ENCODE measurements at regions not wholly inside any gene's neighbourhood (a gene's known extent, or its start where the extent isn't known, plus 50 kb on each side); places are given as distances from the start of the nearest gene placed in this dataset.

DNA sequence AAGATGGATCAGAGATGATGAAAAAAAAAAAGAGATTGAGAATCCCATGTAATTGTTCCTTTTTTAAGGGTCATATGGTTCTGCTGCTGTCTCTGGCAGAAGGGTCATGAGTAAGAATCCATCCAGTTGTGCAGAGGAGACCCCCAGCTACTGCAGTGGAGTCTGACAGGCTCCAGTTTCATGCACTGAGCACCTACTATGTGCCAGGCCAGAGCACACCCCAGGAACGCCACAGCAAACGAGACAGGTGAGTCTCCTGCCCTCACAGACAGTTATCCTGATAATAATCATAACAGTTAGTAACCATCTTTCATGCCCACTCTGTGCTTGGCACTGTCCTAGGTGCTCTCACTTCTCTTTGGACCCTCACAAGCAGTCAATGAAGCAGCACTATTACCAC, 420.0 kb downstream of the MATN1 start:
- no peak for DNase-seq (ENCODE audit: low read depth in 1 of 2, low spot score in 1 of 2)

DNA sequence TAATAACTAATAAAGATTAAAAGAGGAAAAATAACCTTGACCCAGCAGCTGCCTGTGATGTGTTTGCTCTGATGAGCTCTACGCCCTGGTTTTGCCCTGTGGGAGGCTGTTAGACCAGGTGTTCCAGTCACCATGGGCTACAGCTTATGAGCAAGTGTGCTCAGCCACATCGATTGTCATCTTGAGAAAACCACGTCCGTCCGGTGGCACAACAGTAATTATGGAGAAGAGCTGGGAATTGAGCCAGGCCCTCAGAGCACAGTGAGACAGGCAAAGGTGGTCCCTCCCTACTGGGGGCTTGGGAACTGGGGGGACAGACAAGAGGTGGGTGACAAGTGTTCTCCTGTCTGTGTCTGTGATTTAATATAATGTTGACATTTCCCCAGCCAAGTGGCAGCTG, 420.5 kb downstream of the MATN1 start:
- no peak for DNase-seq (ENCODE audit: low read depth in 1 of 2, low spot score in 1 of 2)

- DNase-seq (ENCODE audit: low read depth in 1 of 2, low spot score in 1 of 2) = no peak
Observed at GRCh38 chr1:30300669-30301068, 422.7 kb downstream of the MATN1 start.

- no peak for DNase-seq (ENCODE audit: low read depth in 1 of 2, low spot score in 1 of 2)
Observed at GRCh38 chr1:30299393-30299792, 424.0 kb downstream of the MATN1 start.

GRCh38 chr1:30295674-30296073, 427.7 kb downstream of the MATN1 start:
- no peak for DNase-seq (ENCODE audit: low read depth in 1 of 2, low spot score in 1 of 2)

DNA sequence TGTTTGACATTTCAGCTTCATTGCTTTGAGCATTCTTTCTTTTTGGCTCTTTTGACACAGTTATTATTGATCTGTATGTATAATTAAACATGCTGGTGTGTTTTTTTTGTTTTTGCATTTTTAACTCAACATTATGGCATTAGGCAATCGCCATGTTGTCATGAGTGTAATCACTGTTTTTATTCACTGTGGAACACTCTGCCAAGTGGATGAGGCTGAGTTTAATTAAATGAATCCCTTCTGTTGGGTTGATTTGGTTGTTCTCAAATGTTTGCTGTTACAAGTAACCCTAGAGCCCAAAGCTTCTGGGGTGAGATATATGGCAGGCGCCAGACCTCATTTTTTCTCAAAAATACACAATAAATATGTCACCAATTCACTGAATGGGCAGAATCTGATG, 428.1 kb downstream of the MATN1 start:
- no peak for DNase-seq (ENCODE audit: low read depth in 1 of 2, low spot score in 1 of 2)

DNA sequence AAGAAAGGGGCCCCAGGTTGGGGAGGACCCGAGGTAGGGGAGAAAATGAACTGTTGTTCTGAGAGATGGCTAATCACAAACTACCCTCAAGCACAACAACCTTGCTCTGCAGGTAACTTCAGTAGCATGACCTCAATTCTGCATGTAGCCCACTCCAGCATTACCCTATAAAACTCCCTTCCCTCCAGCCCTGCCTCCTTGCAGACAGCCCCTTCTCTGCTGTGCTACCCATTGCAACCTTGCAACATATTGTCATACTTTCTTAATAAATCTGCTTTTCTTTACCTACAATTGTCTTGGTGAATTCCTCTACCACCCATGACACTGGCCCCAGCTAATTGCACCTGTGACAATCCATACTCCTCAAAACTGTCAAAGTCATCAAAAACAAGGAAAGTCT, 428.9 kb downstream of the MATN1 start:
- no peak for DNase-seq (ENCODE audit: low read depth in 1 of 2, low spot score in 1 of 2)

DNA sequence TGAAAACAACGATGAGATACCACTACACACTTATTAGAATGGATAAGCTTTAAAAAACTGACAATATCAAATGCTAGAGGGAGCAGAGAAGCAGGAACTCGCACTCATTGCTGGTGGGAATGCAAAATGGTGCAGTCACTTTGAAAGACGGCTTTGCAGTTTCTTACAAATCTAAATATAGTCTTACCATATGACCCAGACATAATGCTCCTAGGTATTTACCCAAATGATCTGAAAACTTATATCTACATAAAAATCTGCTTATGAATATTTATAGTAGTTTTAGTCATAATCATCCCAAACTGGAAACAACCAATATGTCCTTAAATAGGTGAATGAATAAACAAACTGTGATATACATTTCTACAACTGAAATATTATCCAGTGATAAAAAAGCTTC, 430.9 kb downstream of the MATN1 start:
- DNase-seq (ENCODE audit: low read depth in 1 of 2, low spot score in 1 of 2) = no peak

- DNase-seq (ENCODE audit: low read depth in 1 of 2, low spot score in 1 of 2) = no peak
Observed at GRCh38 chr1:30291526-30291925, 431.9 kb downstream of the MATN1 start.

DNA sequence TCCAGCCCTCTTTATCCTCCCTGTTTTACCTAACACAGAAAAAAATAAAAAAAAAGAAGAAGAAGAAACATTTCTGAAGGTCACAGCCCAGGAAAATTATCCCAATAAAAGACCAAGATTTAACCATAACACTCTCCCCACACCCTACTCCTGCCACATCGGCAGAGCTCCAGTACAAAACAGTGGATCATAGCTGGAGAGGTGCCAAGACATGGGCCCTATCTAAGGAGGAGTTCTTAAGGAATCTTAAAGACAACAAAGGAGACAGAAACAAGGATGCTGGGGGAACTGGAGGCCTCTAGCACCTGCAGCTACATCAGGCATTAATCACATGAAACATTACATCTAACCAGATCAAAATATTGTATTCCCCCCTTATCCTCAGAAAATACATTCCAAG, 432.8 kb downstream of the MATN1 start:
- no peak for DNase-seq (ENCODE audit: low read depth in 1 of 2, low spot score in 1 of 2)

GRCh38 chr1:30287976-30288375, 435.4 kb downstream of the MATN1 start:
- no peak for DNase-seq (ENCODE audit: low read depth in 1 of 2, low spot score in 1 of 2)

DNA sequence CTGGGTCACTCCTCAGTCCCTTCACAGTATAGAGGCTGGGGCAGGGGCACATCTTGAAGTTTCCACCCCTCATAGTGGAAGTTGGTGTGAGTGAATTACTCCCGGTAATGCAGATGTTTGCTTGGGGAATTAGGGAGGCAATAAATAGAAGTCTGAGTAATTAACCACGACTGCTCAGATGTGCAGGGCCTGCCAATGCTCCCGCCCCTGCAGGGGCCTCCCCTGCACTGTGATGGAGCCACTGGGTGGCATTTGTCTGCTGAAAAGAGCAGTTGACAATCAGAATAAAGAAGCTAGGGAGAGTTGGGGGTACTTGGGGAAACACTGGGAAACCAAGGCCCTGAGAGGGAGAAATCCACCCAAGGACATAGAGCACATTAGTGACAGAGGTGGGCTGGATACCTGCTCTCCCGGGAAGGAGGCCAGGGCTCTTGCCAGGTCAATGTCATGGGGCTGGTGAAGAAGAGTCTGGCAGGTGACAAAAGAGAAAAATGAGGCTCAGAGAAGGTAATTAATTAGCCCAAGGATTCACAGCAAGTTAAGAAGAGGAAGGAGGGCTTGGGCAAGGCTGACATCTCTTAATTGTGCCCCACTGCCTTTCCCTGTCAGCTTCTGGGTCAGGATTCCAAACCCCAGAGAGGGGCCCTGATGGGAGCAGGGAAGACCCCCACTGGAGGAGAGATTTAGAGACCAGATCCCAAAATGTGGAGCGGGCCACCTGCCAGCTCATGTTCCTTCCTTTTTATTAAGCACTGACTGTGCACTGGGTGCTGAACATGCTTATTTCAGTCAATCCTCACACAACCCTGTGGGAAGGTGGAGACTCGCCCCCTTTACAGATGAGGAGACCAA, 436.2 kb downstream of the MATN1 start:
- DNase-seq (ENCODE audit: low read depth in 1 of 2, low spot score in 1 of 2) = no peak

GRCh38 chr1:30286241-30286987, 437.0 kb downstream of the MATN1 start:
- DNase-seq (ENCODE audit: low read depth in 1 of 2, low spot score in 1 of 2) = no peak

- no peak for DNase-seq (ENCODE audit: low read depth in 1 of 2, low spot score in 1 of 2)
Observed at GRCh38 chr1:30285501-30285932, 437.9 kb downstream of the MATN1 start.

- no peak for DNase-seq (ENCODE audit: low read depth in 1 of 2, low spot score in 1 of 2)
Observed at GRCh38 chr1:30284728-30285475, 438.5 kb downstream of the MATN1 start.

- DNase-seq (ENCODE audit: low read depth in 1 of 2, low spot score in 1 of 2) = no peak
Observed at GRCh38 chr1:30284226-30284625, 439.2 kb downstream of the MATN1 start.

GRCh38 chr1:30283199-30283962, 440.0 kb downstream of the MATN1 start:
- DNase-seq (ENCODE audit: low read depth in 1 of 2, low spot score in 1 of 2) = no peak

DNA sequence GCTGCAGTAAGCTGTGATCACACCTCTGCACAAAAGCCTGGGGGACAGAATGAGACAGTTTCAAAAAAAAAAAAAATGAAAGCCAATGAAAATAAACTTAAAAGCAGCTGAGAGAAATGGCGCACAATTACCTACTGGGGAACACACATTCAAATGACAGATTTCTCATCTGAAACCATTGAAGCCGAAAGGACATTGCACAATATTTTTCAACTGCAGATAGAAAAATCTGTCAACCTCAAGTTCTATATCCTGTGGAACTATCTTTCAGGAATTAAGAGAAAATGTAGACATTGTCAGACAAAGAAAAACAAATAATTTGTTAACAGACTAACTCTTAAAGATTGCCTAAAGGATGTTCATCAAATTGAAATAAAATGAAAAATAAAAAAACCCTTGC, 442.8 kb downstream of the MATN1 start:
- DNase-seq (ENCODE audit: low read depth in 1 of 2, low spot score in 1 of 2) = no peak

DNA sequence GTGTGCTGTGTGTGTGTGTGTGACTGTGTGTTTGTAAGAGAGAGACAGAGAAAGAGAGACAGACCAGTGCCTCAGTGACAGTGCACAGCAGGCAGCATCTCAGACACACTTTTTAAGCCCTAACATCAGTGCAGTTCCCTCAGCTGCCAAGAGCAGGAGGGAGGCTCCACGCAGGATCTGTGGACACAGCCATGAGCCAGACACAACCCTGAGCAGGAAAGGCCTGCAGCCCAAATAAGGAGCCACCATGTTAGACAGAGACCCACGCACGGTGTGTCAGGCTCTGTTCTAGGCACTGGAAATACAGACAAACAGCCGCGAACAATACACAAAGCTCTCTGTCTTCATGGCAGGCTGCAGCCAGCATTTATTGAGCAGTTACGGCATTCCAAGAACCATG, 445.5 kb downstream of the MATN1 start:
- no peak for DNase-seq (ENCODE audit: low read depth in 1 of 2, low spot score in 1 of 2)

DNA sequence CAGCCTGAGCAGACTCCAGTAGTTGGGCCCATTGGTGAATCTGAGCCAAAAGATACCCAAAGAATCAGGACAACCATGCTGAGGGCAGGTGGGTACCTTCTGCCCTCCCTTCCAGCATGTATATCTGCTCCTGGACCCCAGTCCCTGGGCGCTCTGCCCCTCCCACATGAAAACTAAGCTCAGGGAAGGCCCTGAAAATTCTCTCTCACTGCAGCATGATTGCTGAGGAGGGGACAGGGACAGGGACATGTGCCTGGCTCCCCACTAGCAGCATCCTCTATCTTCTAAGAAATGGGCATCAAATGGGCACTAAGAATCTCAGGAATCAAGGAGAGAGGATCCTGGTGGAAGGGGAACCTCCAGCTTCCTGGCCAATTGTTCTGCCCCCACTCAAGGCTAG, 446.0 kb downstream of the MATN1 start:
- DNase-seq (ENCODE audit: low read depth in 1 of 2, low spot score in 1 of 2) = no peak

Data from stimulated activated CD4-positive, alpha-beta T cell treated with anti-CD3 and anti-CD28 coated beads, Interleukin-15, amount 100 ng/mL, for 1 hour (primary cell).